GM12878 (cell line): ENCODE measurements at regions not wholly inside any gene's neighbourhood (a gene's known extent, or its start where the extent isn't known, plus 50 kb on each side); places are given as distances from the start of the nearest gene placed in this dataset.

Source experiments
- ATAC-seq: fragments of 200-7000 bp; cut with Tn5 transposase; 3 replicates; pipeline ENCODE4 v1.9.1; 2020; ENCODE audit warnings: mild to moderate bottlenecking, moderate library complexity
- BruUV-seq: library from RNA; stranded (reverse); fragments of 400-500 nt; replicated peaks from 2 replicates; lab custom pipeline; 2021; lab: Mats Ljungman, UMichigan
- CTCF ChIA-PET: fragments of 300-600 bp; sonication (Branson Sonifier 250); formaldehyde crosslinking; extraction: SDS; loops from one replicate; lab custom pipeline; 2021; ENCODE audit warnings: inconsistent platforms; lab: Yijun Ruan, JAX
- POLR2A ChIA-PET: fragments of 350-600 bp; formaldehyde crosslinking; extraction: SDS; loops from one replicate; lab custom pipeline; 2021; ENCODE audit warnings: inconsistent platforms; lab: Charles Lee
- RAD21 ChIA-PET: fragments of 300-600 bp; sonication (Branson Sonifier 250); formaldehyde crosslinking; loops from one replicate; lab custom pipeline; 2023; ENCODE audit warnings: antibody characterized with exemption; ENCODE audit not compliant: unreplicated experiment; lab: Charles Lee
- SMC1A ChIA-PET: fragments of 300-600 bp; sonication (Branson Sonifier 250); formaldehyde crosslinking; loops from one replicate; lab custom pipeline; 2023; ENCODE audit not compliant: unreplicated experiment, uncharacterized antibody; lab: Charles Lee
- DNase-seq: peaks from one replicate; pipeline ENCODE4 v3.0.0-alpha.2; 2011; ENCODE audit warnings: low read depth, low spot score
- FAIRE-seq: peaks from 3 replicates; lab custom pipeline; 2011; peaks lifted over from hg19 to GRCh38; lab: Jason Lieb, UNC
- H2AFZ ChIP-seq: 2 replicates; pipeline ENCODE4 v1.6.0; 2011; ENCODE audit warnings: low read depth, low read length, control low read depth; ENCODE audit not compliant: control insufficient read depth
- H3K27ac ChIP-seq: 2 replicates; pipeline ENCODE4 v1.5.1; 2011; ENCODE audit warnings: control low read depth; ENCODE audit not compliant: control insufficient read depth, insufficient read depth
- H3K27me3 ChIP-seq, 2 experiments: replicated peaks in 1 of 2; 2 replicates each; pipeline versions ENCODE4 v1.6.0 to v1.6.1; 2011; ENCODE audit warnings: low read length in 1 of 2; ENCODE audit not compliant: control insufficient read depth in 2 of 2, insufficient read depth in 2 of 2
- H3K36me3 ChIP-seq, 2 experiments: 2 replicates each; pipeline ENCODE4 v1.5.1; 2011; ENCODE audit warnings: low read length in 1 of 2; ENCODE audit not compliant: control insufficient read depth in 2 of 2, insufficient read depth in 2 of 2
- H3K4me1 ChIP-seq: 2 replicates; pipeline ENCODE4 v1.6.1; 2011; ENCODE audit warnings: mild to moderate bottlenecking, low read length, moderate library complexity, mixed read lengths; ENCODE audit not compliant: control insufficient read depth, insufficient read depth
- H3K4me2 ChIP-seq: 2 replicates; pipeline ENCODE4 v1.6.0; 2011; ENCODE audit warnings: control low read depth; ENCODE audit not compliant: control insufficient read depth, insufficient read depth
- H3K4me3 ChIP-seq: fragments of 200-600 bp; sonication (generic); 2 replicates; pipeline ENCODE4 v1.5.1; 2016
- H3K79me2 ChIP-seq: 2 replicates; pipeline ENCODE4 v1.6.0; 2011; ENCODE audit warnings: low read length; ENCODE audit not compliant: control insufficient read depth, insufficient read depth
- H3K9ac ChIP-seq: 2 replicates; pipeline ENCODE4 v1.8.0; 2011; ENCODE audit warnings: low read length, control low read depth, mixed read lengths; ENCODE audit not compliant: control insufficient read depth, insufficient read depth
- H3K9me3 ChIP-seq: replicated peaks from 3 replicates; pipeline ENCODE4 v1.5.1; 2011; ENCODE audit warnings: mild to moderate bottlenecking, low read length; ENCODE audit not compliant: control insufficient read depth, insufficient read depth
- H4K20me1 ChIP-seq: 2 replicates; pipeline ENCODE4 v1.6.0; 2011; ENCODE audit not compliant: control insufficient read depth, insufficient read depth
- CHD1 ChIP-seq: IDR thresholded peaks from 2 replicates; pipeline ENCODE4 v1.6.1; 2012; ENCODE audit warnings: low read depth, low read length, improper control_type of control experiment
- EP300 ChIP-seq, 2 experiments: fragments of 150-350 bp in 1 of 2; IDR thresholded peaks; 2 replicates each; pipeline ENCODE4 v1.6.1; 2011 to 2012; ENCODE audit warnings: low read depth in 2 of 2, low read length in 2 of 2, borderline replicate concordance in 1 of 2, improper control_type of control experiment in 1 of 2, inconsistent platforms in 1 of 2; ENCODE audit not compliant: control insufficient read depth in 1 of 2
- ESRRA ChIP-seq: IDR thresholded peaks from 2 replicates; pipeline ENCODE4 v1.6.1; 2012; ENCODE audit warnings: mild to moderate bottlenecking, low read length, improper control_type of control experiment
- IRF3 ChIP-seq: fragments of 450-650 bp; IDR thresholded peaks from 2 replicates; pipeline ENCODE4 v1.6.1; 2014; ENCODE audit warnings: mild to moderate bottlenecking
- MYB ChIP-seq: fragments of 150-350 bp; IDR thresholded peaks from 2 replicates; pipeline ENCODE4 v1.6.1; 2014; ENCODE audit warnings: mild to moderate bottlenecking, low read depth, low read length, borderline replicate concordance
- NFYA ChIP-seq: IDR thresholded peaks from 2 replicates; pipeline ENCODE4 v1.6.1; 2011; ENCODE audit warnings: low read depth, mild to moderate bottlenecking, low read length, improper control_type of control experiment, borderline replicate concordance
- PKNOX1 ChIP-seq: fragments of 450-650 bp; IDR thresholded peaks from 2 replicates; pipeline ENCODE4 v1.6.1; 2016; ENCODE audit warnings: mild to moderate bottlenecking
- SIX5 ChIP-seq: IDR thresholded peaks from 2 replicates; pipeline ENCODE4 v1.6.1; 2011; ENCODE audit warnings: mild to moderate bottlenecking, low read depth, low read length, moderate library complexity; ENCODE audit not compliant: severe bottlenecking
- YBX1 ChIP-seq: fragments of 450-650 bp; IDR thresholded peaks from 2 replicates; pipeline ENCODE4 v1.6.1; 2016; ENCODE audit warnings: antibody characterized with exemption
- ZZZ3 ChIP-seq: IDR thresholded peaks from 2 replicates; pipeline ENCODE4 v1.6.1; 2011; ENCODE audit warnings: low read depth; ENCODE audit not compliant: control insufficient read depth, insufficient read length
- WGBS: methylation state at CpG from one replicate; pipeline ENCODE4 v1.1.6; 2016; ENCODE audit warnings: low lambda C conversion rate; ENCODE audit not compliant: insufficient replicate concordance, insufficient coverage; ENCODE audit errors: missing lambda C conversion rate; 5-methylcytosine and 5-hydroxymethylcytosine counted together
- in situ Hi-C: fragments of 300-500 bp; cut with MboI; formaldehyde crosslinking; loops from 9 replicates; pipeline ENCODE4 v1.14.3; 2018; ENCODE audit warnings: mixed read lengths
- intact Hi-C: fragments of 100-400 bp; cut with micrococcal nuclease; formaldehyde crosslinking; loops from one replicate; pipeline ENCODE4 v1.14.2; 2022; ENCODE audit not compliant: unreplicated experiment
- TF ChIP-seq, protein P1 (sequence below): IDR thresholded peaks from 2 replicates; pipeline ENCODE4 v1.6.1; 2012; ENCODE audit warnings: mild to moderate bottlenecking, low read depth, low read length
- TF ChIP-seq, protein P2 (sequence below): IDR thresholded peaks from 2 replicates; pipeline ENCODE4 v1.6.1; 2011; ENCODE audit warnings: borderline replicate concordance, low read depth, mild to moderate bottlenecking, moderate library complexity, mixed read lengths, low read length; ENCODE audit not compliant: insufficient read depth; ENCODE audit errors: extremely low read length

GRCh38 chr4:141933978-141934377, 297.6 kb downstream of the IL15 start:
- ChIA-PET POLR2A (no interaction called here), CTCF (no interaction called here), SMC1A (no interaction called here), RAD21 (no interaction called here)
- no TSS peak for BruUV-seq
- no peaks in the 10 kb centered on the region for H3K9me3 ChIP-seq
- H3K79me2 ChIP-seq: no peaks in the 10 kb centered on the region
- in situ Hi-C loops (no loop called here), intact Hi-C loops (no loop called here)
- DNase-seq (no peak), ATAC-seq (no peak), FAIRE-seq (no peak)
- no peak overlapping the region for H2AFZ ChIP-seq
- H3K4me2 ChIP-seq: no peak overlapping the region
- H3K4me3 ChIP-seq: no peak overlapping the region
- WGBS: 0% methylated on average over 1 of the region's 1 CpG
- H4K20me1 ChIP-seq: no peaks in the 10 kb centered on the region
- no peaks in the 10 kb centered on the region for H3K36me3 ChIP-seq
- no peaks in the 10 kb centered on the region for H3K4me1 ChIP-seq
- no peak overlapping the region for H3K27ac ChIP-seq
- no peak overlapping the region for H3K9ac ChIP-seq
- no peaks in the 10 kb centered on the region for H3K27me3 ChIP-seq
- TF ChIP-seq, protein P1, sequence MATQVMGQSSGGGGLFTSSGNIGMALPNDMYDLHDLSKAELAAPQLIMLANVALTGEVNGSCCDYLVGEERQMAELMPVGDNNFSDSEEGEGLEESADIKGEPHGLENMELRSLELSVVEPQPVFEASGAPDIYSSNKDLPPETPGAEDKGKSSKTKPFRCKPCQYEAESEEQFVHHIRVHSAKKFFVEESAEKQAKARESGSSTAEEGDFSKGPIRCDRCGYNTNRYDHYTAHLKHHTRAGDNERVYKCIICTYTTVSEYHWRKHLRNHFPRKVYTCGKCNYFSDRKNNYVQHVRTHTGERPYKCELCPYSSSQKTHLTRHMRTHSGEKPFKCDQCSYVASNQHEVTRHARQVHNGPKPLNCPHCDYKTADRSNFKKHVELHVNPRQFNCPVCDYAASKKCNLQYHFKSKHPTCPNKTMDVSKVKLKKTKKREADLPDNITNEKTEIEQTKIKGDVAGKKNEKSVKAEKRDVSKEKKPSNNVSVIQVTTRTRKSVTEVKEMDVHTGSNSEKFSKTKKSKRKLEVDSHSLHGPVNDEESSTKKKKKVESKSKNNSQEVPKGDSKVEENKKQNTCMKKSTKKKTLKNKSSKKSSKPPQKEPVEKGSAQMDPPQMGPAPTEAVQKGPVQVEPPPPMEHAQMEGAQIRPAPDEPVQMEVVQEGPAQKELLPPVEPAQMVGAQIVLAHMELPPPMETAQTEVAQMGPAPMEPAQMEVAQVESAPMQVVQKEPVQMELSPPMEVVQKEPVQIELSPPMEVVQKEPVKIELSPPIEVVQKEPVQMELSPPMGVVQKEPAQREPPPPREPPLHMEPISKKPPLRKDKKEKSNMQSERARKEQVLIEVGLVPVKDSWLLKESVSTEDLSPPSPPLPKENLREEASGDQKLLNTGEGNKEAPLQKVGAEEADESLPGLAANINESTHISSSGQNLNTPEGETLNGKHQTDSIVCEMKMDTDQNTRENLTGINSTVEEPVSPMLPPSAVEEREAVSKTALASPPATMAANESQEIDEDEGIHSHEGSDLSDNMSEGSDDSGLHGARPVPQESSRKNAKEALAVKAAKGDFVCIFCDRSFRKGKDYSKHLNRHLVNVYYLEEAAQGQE: no peak
- no peak for TF ChIP-seq NFYA
- no peak for TF ChIP-seq CHD1
- TF ChIP-seq EP300 (IDR thresholded peaks at IDR 0.05; ENCODE audit: borderline replicate concordance in 1 of 2, control insufficient read depth in 1 of 2, low read depth in 2 of 2, low read length in 2 of 2): no peak
- no peak for TF ChIP-seq MYB
- no peak for TF ChIP-seq YBX1
- TF ChIP-seq IRF3: no peak
- no peak for TF ChIP-seq ESRRA
- TF ChIP-seq, protein P2, sequence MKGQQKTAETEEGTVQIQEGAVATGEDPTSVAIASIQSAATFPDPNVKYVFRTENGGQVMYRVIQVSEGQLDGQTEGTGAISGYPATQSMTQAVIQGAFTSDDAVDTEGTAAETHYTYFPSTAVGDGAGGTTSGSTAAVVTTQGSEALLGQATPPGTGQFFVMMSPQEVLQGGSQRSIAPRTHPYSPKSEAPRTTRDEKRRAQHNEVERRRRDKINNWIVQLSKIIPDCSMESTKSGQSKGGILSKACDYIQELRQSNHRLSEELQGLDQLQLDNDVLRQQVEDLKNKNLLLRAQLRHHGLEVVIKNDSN: no peak
- TF ChIP-seq ZZZ3: no peak
- TF ChIP-seq PKNOX1: no peak
- TF ChIP-seq SIX5: no peak
